H9 (cell line): ENCODE measurements at regions not wholly inside any gene's neighbourhood (a gene's known extent, or its start where the extent isn't known, plus 50 kb on each side); places are given as distances from the start of the nearest gene placed in this dataset.

ENCODE experiments used
- DNase-seq: peaks from one replicate; pipeline ENCODE4 v3.0.0-alpha.2; 2017
- H2AFZ ChIP-seq: one replicate; pipeline ENCODE4 v1.6.1; 2013; ENCODE audit warnings: mild to moderate bottlenecking, low read length, control low read depth, moderate library complexity
- H2AK5ac ChIP-seq: 2 replicates; pipeline ENCODE4 v1.6.1; 2013; ENCODE audit warnings: low read length, control low read depth, mixed read lengths; ENCODE audit not compliant: insufficient read length
- H2BK120ac ChIP-seq: one replicate; pipeline ENCODE4 v1.6.1; 2013; ENCODE audit warnings: low read depth, mild to moderate bottlenecking, low read length, control low read depth, inconsistent platforms; ENCODE audit not compliant: poor library complexity, severe bottlenecking
- H2BK12ac ChIP-seq: 2 replicates; pipeline ENCODE4 v1.6.1; 2013; ENCODE audit warnings: low read length, control low read depth, mixed read lengths, low read depth; ENCODE audit not compliant: insufficient read length
- H2BK15ac ChIP-seq: 2 replicates; pipeline ENCODE4 v1.6.1; 2013; ENCODE audit warnings: low read depth, low read length, control low read depth
- H2BK20ac ChIP-seq: one replicate; pipeline ENCODE4 v1.6.1; 2013; ENCODE audit warnings: low read depth, mild to moderate bottlenecking, low read length, control low read depth, inconsistent platforms; ENCODE audit not compliant: poor library complexity, severe bottlenecking
- H2BK5ac ChIP-seq: 2 replicates; pipeline ENCODE4 v1.6.1; 2013; ENCODE audit warnings: low read length, control low read depth, mixed read lengths; ENCODE audit not compliant: insufficient read length
- H3K14ac ChIP-seq: 2 replicates; pipeline ENCODE4 v1.6.1; 2013; ENCODE audit warnings: low read length, control low read depth; ENCODE audit not compliant: insufficient read depth
- H3K18ac ChIP-seq: 2 replicates; pipeline ENCODE4 v1.6.1; 2013; ENCODE audit warnings: low read depth, mild to moderate bottlenecking, mixed read lengths, low read length, control low read depth; ENCODE audit not compliant: insufficient read length
- H3K23ac ChIP-seq: 2 replicates; pipeline ENCODE4 v1.6.1; 2013; ENCODE audit warnings: low read length, control low read depth, mixed read lengths, low read depth; ENCODE audit not compliant: insufficient read length
- H3K23me2 ChIP-seq: 2 replicates; pipeline ENCODE4 v1.6.1; 2013; ENCODE audit warnings: low read depth, mild to moderate bottlenecking, mixed read lengths, low read length, control low read depth; ENCODE audit not compliant: insufficient read length, poor library complexity, severe bottlenecking
- H3K27ac ChIP-seq: 2 replicates; pipeline ENCODE4 v1.5.1; 2013; ENCODE audit warnings: low read length, control low read depth, mixed read lengths, low read depth; ENCODE audit not compliant: insufficient read length
- H3K27me3 ChIP-seq: 2 replicates; pipeline ENCODE4 v1.6.1; 2013; ENCODE audit warnings: low read length, control low read depth, inconsistent platforms; ENCODE audit not compliant: insufficient read depth
- H3K4ac ChIP-seq: 2 replicates; pipeline ENCODE4 v1.6.1; 2013; ENCODE audit warnings: low read depth, mild to moderate bottlenecking, control low read depth, inconsistent platforms, low read length, moderate library complexity
- H3K4me1 ChIP-seq: 2 replicates; pipeline ENCODE4 v1.6.1; 2013; ENCODE audit warnings: low read length, control low read depth, inconsistent platforms; ENCODE audit not compliant: insufficient read depth
- H3K4me2 ChIP-seq: 2 replicates; pipeline ENCODE4 v1.6.1; 2013; ENCODE audit warnings: low read length, control low read depth, mixed read lengths; ENCODE audit not compliant: insufficient read length, insufficient read depth
- H3K56ac ChIP-seq: 2 replicates; pipeline ENCODE4 v1.6.1; 2013; ENCODE audit warnings: low read depth, mild to moderate bottlenecking, mixed read lengths, low read length, control low read depth; ENCODE audit not compliant: insufficient read length
- H3K79me1 ChIP-seq: 2 replicates; pipeline ENCODE4 v1.6.1; 2013; ENCODE audit warnings: low read depth, mild to moderate bottlenecking, moderate library complexity, low read length, control low read depth, inconsistent platforms; ENCODE audit not compliant: insufficient read depth, poor library complexity, severe bottlenecking
- H3K79me2 ChIP-seq: 2 replicates; pipeline ENCODE4 v1.6.1; 2013; ENCODE audit warnings: low read length, control low read depth, inconsistent platforms; ENCODE audit not compliant: insufficient read depth
- H3K9ac ChIP-seq: 2 replicates; pipeline ENCODE4 v1.6.1; 2013; ENCODE audit warnings: low read length, control low read depth, mixed read lengths; ENCODE audit not compliant: insufficient read length; ENCODE audit errors: extremely low read depth
- H3K9me3 ChIP-seq: one replicate; pipeline ENCODE4 v1.6.1; 2013; ENCODE audit warnings: low read depth, low read length, inconsistent platforms; ENCODE audit not compliant: control insufficient read depth
- H3T11ph ChIP-seq: one replicate; pipeline ENCODE4 v1.6.1; 2013; ENCODE audit warnings: mild to moderate bottlenecking, low read length, control low read depth, inconsistent platforms
- H4K20me1 ChIP-seq: one replicate; pipeline ENCODE4 v1.6.1; 2013; ENCODE audit not compliant: control insufficient read depth, insufficient read length, insufficient read depth
- H4K5ac ChIP-seq: 2 replicates; pipeline ENCODE4 v1.6.1; 2013; ENCODE audit warnings: low read depth, mild to moderate bottlenecking, mixed read lengths, low read length, control low read depth; ENCODE audit not compliant: insufficient read length
- H4K8ac ChIP-seq: replicated peaks from 2 replicates; pipeline ENCODE4 v1.6.1; 2013; ENCODE audit warnings: low read length, control low read depth, mixed read lengths, low read depth; ENCODE audit not compliant: insufficient read length
- H4K91ac ChIP-seq: 2 replicates; pipeline ENCODE4 v1.6.1; 2013; ENCODE audit warnings: low read depth, mild to moderate bottlenecking, moderate library complexity, mixed read lengths, low read length, control low read depth; ENCODE audit not compliant: insufficient read length
- H3K27ac Mint-ChIP-seq, 3 experiments: 2 replicates in 2 of 3; 3 replicates in 1 of 3; pipeline ENCODE4 v1.8.0; 2020 to 2021; ENCODE audit warnings: mixed read lengths in 3 of 3, mild to moderate bottlenecking in 1 of 3, moderate library complexity in 1 of 3
- H3K27me3 Mint-ChIP-seq: 2 replicates; pipeline ENCODE4 v1.8.0; 2021; ENCODE audit warnings: low read depth, mild to moderate bottlenecking, moderate library complexity, mixed read lengths
- H3K36me3 Mint-ChIP-seq, 3 experiments: 2 replicates in 2 of 3; 3 replicates in 1 of 3; pipeline ENCODE4 v1.8.0; 2020 to 2021; ENCODE audit warnings: low read depth in 3 of 3, mixed read lengths in 3 of 3; ENCODE audit not compliant: insufficient read depth in 1 of 3
- H3K4me1 Mint-ChIP-seq, 2 experiments: 2 replicates each; pipeline ENCODE4 v1.8.0; 2020; ENCODE audit warnings: mixed read lengths in 2 of 2
- H3K4me3 Mint-ChIP-seq, 2 experiments: 2 replicates in 1 of 2; 3 replicates in 1 of 2; pipeline ENCODE4 v1.8.0; 2020 to 2021; ENCODE audit warnings: mild to moderate bottlenecking in 2 of 2, mixed read lengths in 2 of 2, moderate library complexity in 1 of 2
- H3K9me3 Mint-ChIP-seq, 2 experiments: 2 replicates in 1 of 2; 3 replicates in 1 of 2; pipeline ENCODE4 v1.8.0; 2020; ENCODE audit warnings: mild to moderate bottlenecking in 2 of 2, mixed read lengths in 2 of 2, moderate library complexity in 1 of 2
- WGBS: extraction: QIAGEN DNeasy Blood & Tissue Kit; methylation state at CpG from one replicate; pipeline ENCODE4 v1.1.7; 2013; ENCODE audit warnings: missing lambda C conversion rate, low lambda C conversion rate, mixed read lengths; ENCODE audit not compliant: insufficient read length; ENCODE audit errors: extremely low coverage; 5-methylcytosine and 5-hydroxymethylcytosine counted together
- TF ChIP-seq, protein P1 (sequence below): fragments of 200-600 bp; sonication (generic); conservative IDR thresholded peaks from 3 replicates; pipeline ENCODE4 v1.8.0; 2021; ENCODE audit warnings: antibody characterized with exemption, mild to moderate bottlenecking

DNA sequence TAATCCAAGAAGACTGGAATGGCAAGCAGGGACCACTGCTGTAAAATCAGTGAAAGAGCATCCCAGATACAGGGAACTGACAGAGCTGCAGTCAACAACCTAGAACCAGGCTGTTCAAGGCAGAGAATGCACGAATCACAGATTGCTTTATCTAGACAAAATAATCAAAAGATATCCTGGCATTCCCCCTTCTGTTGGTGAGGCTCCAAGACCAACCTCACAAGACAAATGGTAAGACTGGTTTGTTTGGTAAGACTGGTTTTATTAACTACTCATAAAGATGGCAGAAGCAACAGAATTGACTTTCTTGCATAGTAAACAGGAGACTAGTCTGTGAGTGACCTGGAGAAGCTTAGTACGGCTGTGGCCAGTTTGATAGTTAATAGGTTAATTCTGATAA, 88.8 kb upstream of the AHI1 start:
- no peak overlapping the region for H3T11ph ChIP-seq
- H3K79me1 ChIP-seq, result no peaks in the 10 kb centered on the region
- H2BK12ac ChIP-seq, result no peak overlapping the region
- Mint-ChIP-seq H3K4me1 (peaks cover 5% of the 10 kb centered on the region in 2 experiments), H3K27ac (no peak overlapping the region), H3K36me3 (no peaks in the 10 kb centered on the region; a peak in 1 of 7 replicates), H3K4me3 (no peak overlapping the region), H3K9me3 (peaks cover 0 to 6% of the 10 kb centered on the region in 2 experiments; a peak in 3 of 5 replicates), H3K27me3 (no peaks in the 10 kb centered on the region)
- no CpG with 5 or more reads among the region's 2 CpGs for WGBS
- no peak overlapping the region for H4K5ac ChIP-seq
- no peak overlapping the region for H3K18ac ChIP-seq
- H2BK120ac ChIP-seq, result no peak overlapping the region
- H2BK5ac ChIP-seq, result no peak overlapping the region
- no peaks in the 10 kb centered on the region; the same call in 1 of the 2 replicates for H3K79me2 ChIP-seq
- TF ChIP-seq, protein P1, sequence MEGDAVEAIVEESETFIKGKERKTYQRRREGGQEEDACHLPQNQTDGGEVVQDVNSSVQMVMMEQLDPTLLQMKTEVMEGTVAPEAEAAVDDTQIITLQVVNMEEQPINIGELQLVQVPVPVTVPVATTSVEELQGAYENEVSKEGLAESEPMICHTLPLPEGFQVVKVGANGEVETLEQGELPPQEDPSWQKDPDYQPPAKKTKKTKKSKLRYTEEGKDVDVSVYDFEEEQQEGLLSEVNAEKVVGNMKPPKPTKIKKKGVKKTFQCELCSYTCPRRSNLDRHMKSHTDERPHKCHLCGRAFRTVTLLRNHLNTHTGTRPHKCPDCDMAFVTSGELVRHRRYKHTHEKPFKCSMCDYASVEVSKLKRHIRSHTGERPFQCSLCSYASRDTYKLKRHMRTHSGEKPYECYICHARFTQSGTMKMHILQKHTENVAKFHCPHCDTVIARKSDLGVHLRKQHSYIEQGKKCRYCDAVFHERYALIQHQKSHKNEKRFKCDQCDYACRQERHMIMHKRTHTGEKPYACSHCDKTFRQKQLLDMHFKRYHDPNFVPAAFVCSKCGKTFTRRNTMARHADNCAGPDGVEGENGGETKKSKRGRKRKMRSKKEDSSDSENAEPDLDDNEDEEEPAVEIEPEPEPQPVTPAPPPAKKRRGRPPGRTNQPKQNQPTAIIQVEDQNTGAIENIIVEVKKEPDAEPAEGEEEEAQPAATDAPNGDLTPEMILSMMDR, result no peak
- H2AK5ac ChIP-seq, result no peak overlapping the region
- no peak overlapping the region for H4K8ac ChIP-seq
- H3K27me3 ChIP-seq, result no peaks in the 10 kb centered on the region
- H4K20me1 ChIP-seq, result no peaks in the 10 kb centered on the region
- H3K14ac ChIP-seq, result no peak overlapping the region
- no peak overlapping the region for H3K4ac ChIP-seq
- no peak overlapping the region for H3K9ac ChIP-seq
- no peak overlapping the region for H2AFZ ChIP-seq
- DNase-seq, result no peak
- H3K4me2 ChIP-seq, result no peak overlapping the region
- no peaks in the 10 kb centered on the region for H3K4me1 ChIP-seq
- no peaks in the 10 kb centered on the region for H3K23me2 ChIP-seq
- no peak overlapping the region for H2BK20ac ChIP-seq
- no peak overlapping the region for H3K23ac ChIP-seq
- no peak overlapping the region for H2BK15ac ChIP-seq
- no peak overlapping the region for H3K56ac ChIP-seq
- H3K9me3 ChIP-seq, result no peaks in the 10 kb centered on the region
- H4K91ac ChIP-seq, result no peak overlapping the region
- H3K27ac ChIP-seq, result no peak overlapping the region
